GM18951 (cell line): ENCODE measurements at regions not wholly inside any gene's neighbourhood (a gene's known extent, or its start where the extent isn't known, plus 50 kb on each side); places are given as distances from the start of the nearest gene placed in this dataset.

ENCODE experiments used
- POLR2A ChIP-seq: IDR thresholded peaks from 4 replicates; pipeline ENCODE4 v1.6.1; 2011; ENCODE audit warnings: mild to moderate bottlenecking; ENCODE audit not compliant: insufficient read length, insufficient read depth; ENCODE audit errors: extremely low read depth
- in situ Hi-C: fragments of 300-500 bp; cut with MboI; formaldehyde crosslinking; loops from one replicate; pipeline ENCODE4 v1.12.0; 2022; ENCODE audit warnings: low sequenced_read_pairs, mixed read lengths, inconsistent platforms; ENCODE audit not compliant: unreplicated experiment

GRCh38 chr7:68256295-68256694, 1259.7 kb downstream of the TYW1 start:
- TF ChIP-seq POLR2A: no peak
- in situ Hi-C loops: no loop called here

DNA sequence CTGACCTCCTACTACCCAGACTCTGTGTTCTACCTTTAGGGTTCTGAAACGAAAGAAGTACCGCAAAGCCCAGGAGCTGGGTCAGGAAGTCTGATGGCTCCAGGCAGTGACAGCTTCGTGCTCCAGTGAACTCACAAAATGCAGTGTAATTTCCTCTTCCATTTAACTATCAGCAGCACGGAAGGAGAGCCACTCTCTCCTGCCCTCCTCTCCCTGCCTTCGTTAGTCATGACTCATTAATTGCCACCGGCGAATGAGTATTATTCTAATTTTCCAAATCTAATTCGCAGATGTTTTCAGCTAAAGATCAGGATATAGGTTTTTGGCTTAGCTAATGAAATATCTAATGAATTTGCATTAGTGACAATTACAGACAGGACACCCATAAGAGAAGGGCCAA, 1262.0 kb downstream of the TYW1 start:
- in situ Hi-C loops: no loop called here
- TF ChIP-seq POLR2A: no peak

DNA sequence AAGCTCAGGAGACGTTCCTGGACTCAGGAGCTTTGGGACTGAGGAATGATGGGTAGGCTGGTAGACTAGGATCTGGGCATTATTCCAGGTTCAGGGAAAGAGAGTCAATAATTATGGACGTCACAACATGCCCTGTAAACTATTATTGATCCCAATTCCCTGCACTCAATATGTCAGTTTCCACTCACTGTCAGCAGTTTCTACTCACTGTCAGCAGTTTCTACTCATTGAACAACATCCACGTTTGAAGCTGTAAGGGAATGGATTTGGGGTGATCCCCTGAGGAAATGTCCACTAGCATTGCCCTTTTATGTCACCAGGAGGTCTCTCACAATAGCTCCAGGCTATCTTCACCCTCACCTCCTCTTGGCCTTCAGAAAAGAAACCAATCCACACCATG, 1268.6 kb downstream of the TYW1 start:
- in situ Hi-C loops: no loop called here
- TF ChIP-seq POLR2A: no peak

- TF ChIP-seq POLR2A: no peak
- in situ Hi-C loops: no loop called here
Measured at GRCh38 chr7:68266004-68266579, 1269.5 kb downstream of the TYW1 start.

GRCh38 chr7:68267486-68267885, 1270.9 kb downstream of the TYW1 start:
- TF ChIP-seq POLR2A: no peak
- in situ Hi-C loops: no loop called here

GRCh38 chr7:68269405-68269804, 1272.8 kb downstream of the TYW1 start:
- no peak for TF ChIP-seq POLR2A
- in situ Hi-C loops: no loop called here

- in situ Hi-C loops: no loop called here
- TF ChIP-seq POLR2A: no peak
Measured at GRCh38 chr7:68272507-68272906, 1275.9 kb downstream of the TYW1 start.

GRCh38 chr7:68276725-68277124, 1280.1 kb downstream of the TYW1 start:
- no peak for TF ChIP-seq POLR2A
- in situ Hi-C loops: no loop called here

GRCh38 chr7:68279827-68280400, 1283.3 kb downstream of the TYW1 start:
- TF ChIP-seq POLR2A: no peak
- in situ Hi-C loops: no loop called here

GRCh38 chr7:68280931-68281330, 1284.3 kb downstream of the TYW1 start:
- no peak for TF ChIP-seq POLR2A
- in situ Hi-C loops: no loop called here

GRCh38 chr7:68288144-68288593, 1291.5 kb downstream of the TYW1 start:
- in situ Hi-C loops: no loop called here

DNA sequence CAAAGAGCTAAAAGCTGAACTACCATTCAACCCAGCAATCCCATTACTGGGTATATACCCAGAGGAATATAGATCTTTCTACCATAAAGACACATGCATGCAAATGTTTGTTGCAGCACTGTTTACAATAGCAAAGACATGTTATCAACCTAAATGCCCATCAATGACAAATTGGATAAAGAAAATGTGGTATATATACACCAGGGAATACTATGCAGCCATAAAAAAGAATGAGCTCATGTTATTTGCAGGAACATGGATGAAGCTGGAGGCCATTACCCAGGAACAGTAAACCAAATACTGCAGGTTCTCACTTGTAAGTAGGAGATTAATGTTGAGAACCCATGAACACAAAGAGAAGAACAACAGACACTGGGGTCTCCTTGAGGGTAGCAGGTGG, 1295.1 kb downstream of the TYW1 start:
- TF ChIP-seq POLR2A: no peak
- in situ Hi-C loops: no loop called here

More at GRCh38 chr7:68288144-68288593, 1291.5 kb downstream of the TYW1 start:
- no peak for TF ChIP-seq POLR2A

- in situ Hi-C loops: no loop called here
- TF ChIP-seq POLR2A: no peak
Measured at GRCh38 chr7:68295386-68295785, 1298.8 kb downstream of the TYW1 start.

- no peak for TF ChIP-seq POLR2A
- in situ Hi-C loops: no loop called here
Measured at GRCh38 chr7:68304536-68304935, 1293.7 kb upstream of the AUTS2 start.

DNA sequence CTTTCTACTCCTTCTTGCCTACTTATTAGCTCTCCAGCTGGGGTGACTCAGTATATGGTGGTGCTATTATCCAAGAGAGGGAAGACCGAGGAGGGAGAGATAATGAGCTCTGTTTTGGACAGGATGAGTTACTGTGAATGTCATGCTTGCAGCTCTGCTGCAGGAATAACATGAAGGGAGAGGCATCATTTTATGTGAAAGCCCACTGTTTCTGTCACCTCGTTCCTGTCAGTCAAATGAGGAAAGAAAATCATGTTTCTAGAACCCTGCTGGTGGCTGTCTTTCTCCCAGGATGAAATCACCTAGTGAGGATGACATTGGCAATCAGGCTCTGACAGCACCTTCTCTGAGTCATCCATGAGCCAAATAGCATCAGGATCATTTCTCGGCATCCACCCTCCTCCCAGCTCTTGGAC, 1291.6 kb upstream of the AUTS2 start:
- in situ Hi-C loops: no loop called here
- TF ChIP-seq POLR2A: no peak

DNA sequence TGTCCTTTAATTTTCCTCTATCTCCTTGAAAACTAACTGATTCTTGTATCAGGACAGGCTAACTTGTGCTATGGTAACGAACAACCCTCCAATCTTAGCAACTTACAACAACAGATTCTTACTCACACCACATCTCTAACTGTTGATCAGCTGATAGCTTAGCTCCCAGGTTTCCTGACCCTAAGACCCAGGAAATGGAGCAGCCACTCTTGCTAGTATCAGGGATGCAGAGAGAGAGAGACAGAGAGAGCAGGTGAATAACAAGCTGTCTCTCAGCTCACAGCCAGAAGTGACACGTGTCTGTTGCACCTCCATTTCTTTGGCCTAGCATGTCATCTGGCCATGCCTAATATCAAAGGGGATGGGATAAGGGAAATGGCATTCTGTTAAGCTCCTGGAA, 1289.0 kb upstream of the AUTS2 start:
- no peak for TF ChIP-seq POLR2A
- in situ Hi-C loops: no loop called here
